ENCODE measurements at regions not wholly inside any gene's neighbourhood (a gene's known extent, or its start where the extent isn't known, plus 50 kb on each side); places are given as distances from the start of the nearest gene placed in this dataset.

DNA sequence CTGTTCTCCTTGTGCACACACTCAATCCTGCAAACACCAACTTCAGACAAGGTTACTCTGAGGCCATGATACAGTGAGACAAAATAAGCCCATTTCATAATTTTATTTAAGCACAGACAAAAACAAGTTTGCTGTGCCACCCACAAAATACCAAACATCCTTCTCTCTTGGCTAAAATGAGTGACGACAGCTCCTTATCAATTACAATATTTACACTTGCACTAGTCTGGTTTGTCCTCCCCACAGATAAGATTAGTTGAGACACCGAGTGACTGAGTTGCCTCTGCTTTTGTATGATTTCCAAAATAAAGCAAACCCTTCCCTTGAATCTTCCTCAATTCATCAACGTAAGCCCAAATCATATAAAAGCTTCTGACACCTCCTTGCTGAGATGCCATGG lies 233.5 kb upstream of the ATP10A start:
- ATAC-seq: no peak
- H3K4me1 ChIP-seq: no peaks in the 10 kb centered on the region
- no peak overlapping the region for H3K27ac ChIP-seq
- intact Hi-C loops (cut with DNase I): loop anchor here in 1 of 10 donors (5.0 kb wide), 1 partner anchor 589 kb away; no protein-coding TSS in a partner anchor
- WGBS, 2 donors: 28 to 36% methylated on average over 3 of the region's 3 CpGs
- TF ChIP-seq CTCF (IDR thresholded peaks at IDR 0.05): no peak
- peaks cover 0 to 25% (median 8%) of the 10 kb centered on the region in 7 donors for H3K27me3 ChIP-seq
- H3K36me3 ChIP-seq: no peaks in the 10 kb centered on the region
- H3K9me3 ChIP-seq: no peaks in the 10 kb centered on the region
- DNase-seq: no peak
- no peak overlapping the region for H3K4me3 ChIP-seq

DNA sequence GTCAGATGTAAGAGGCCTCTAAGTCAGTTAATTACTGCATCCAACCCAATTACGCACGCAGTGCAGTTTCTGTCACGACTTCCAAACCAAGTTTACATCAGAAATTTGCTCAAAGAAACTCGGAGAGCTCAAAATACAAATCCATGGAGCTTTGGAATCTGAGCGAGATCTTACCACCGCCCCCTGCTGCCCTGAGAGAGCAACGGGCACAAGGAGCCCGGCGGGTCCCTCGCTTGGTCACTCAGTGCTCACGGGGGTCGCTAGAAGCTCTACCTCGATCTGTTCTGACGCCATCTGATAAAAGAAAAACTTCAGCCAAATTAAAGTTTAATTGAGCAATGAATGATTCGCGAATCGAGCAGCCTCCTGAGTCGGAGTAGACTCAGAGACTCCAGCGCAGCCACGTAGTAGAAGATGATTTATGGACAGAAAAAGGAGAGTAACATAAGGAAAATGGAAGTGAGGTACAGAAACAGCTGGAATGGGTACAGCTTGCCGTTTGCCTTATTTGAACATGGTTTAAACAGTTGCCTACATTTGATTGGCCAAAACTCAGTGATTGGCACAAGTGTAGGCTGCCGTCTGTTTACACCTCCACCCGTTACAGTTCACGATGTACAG lies 232.7 kb upstream of the ATP10A start:
- ATAC-seq (no peak), DNase-seq (no peak)
- peak in 4 of 9 donors; percentile 8 to 33 (median 17) for TF ChIP-seq CTCF (IDR thresholded peaks at IDR 0.05)
- intact Hi-C loops (cut with DNase I): loop anchor here in 1 of 10 donors (5.0 kb wide), 1 partner anchor 589 kb away; no protein-coding TSS in a partner anchor
- no peaks in the 10 kb centered on the region for H3K36me3 ChIP-seq
- H3K27ac ChIP-seq: no peak overlapping the region
- no peaks in the 10 kb centered on the region for H3K4me1 ChIP-seq
- H3K4me3 ChIP-seq: no peak overlapping the region
- 42 to 46% methylated on average over 24 of the region's 24 CpGs for WGBS, 2 donors
- peaks cover 0 to 31% (median 16%) of the 10 kb centered on the region in 7 donors for H3K27me3 ChIP-seq
- H3K9me3 ChIP-seq: no peaks in the 10 kb centered on the region

- H3K4me1 ChIP-seq: no peaks in the 10 kb centered on the region
- no peaks in the 10 kb centered on the region for H3K36me3 ChIP-seq
- H3K4me3 ChIP-seq: no peak overlapping the region
- WGBS, 2 donors: 57 to 59% methylated on average over 4 of the region's 4 CpGs
- TF ChIP-seq CTCF (IDR thresholded peaks at IDR 0.05): no peak
- DNase-seq (no peak), ATAC-seq (no peak)
- H3K27me3 ChIP-seq: peaks cover 0 to 33% (median 16%) of the 10 kb centered on the region in 7 donors
- H3K27ac ChIP-seq: no peak overlapping the region
- no peaks in the 10 kb centered on the region for H3K9me3 ChIP-seq
- intact Hi-C loops (cut with DNase I): no loop called here
These were observed 228.1 kb upstream of the ATP10A start for GRCh38 chr15:26091184-26091583.

GRCh38 chr15:26087881-26088280 lies 224.8 kb upstream of the ATP10A start:
- intact Hi-C loops (cut with DNase I): loop anchor here in 1 of 10 donors (10.0 kb wide), 1 partner anchor 1133 kb away; the partner anchor contains the start of genes SNRPN and SNURF
- no peak for DNase-seq
- H3K27me3 ChIP-seq: peaks cover 0 to 18% (median 0%) of the 10 kb centered on the region in 7 donors
- WGBS, 2 donors: 90% methylated on average over 2 of the region's 2 CpGs
- H3K9me3 ChIP-seq: no peaks in the 10 kb centered on the region
- TF ChIP-seq CTCF (IDR thresholded peaks at IDR 0.05): no peak
- no peak overlapping the region for H3K27ac ChIP-seq
- no peak for ATAC-seq
- H3K4me1 ChIP-seq: peaks cover 0 to 7% (median 0%) of the 10 kb centered on the region in 9 donors
- H3K36me3 ChIP-seq: no peaks in the 10 kb centered on the region
- H3K4me3 ChIP-seq: no peak overlapping the region
